Amygdala (tissue), 56 donors: ENCODE measurements at regions not wholly inside any gene's neighbourhood (a gene's known extent, or its start where the extent isn't known, plus 50 kb on each side); places are given as distances from the start of the nearest gene placed in this dataset.
"Not testable (repeated sequence)": the region's sequence is repeated elsewhere in the genome, so short reads cannot be mapped to it uniquely, and the experiment has no call there.

ENCODE experiments used
- DNase-seq, 56 donors: peaks; one replicate each; lab custom pipeline; 2025; lab: John Stamatoyannopoulos, UW

DNA sequence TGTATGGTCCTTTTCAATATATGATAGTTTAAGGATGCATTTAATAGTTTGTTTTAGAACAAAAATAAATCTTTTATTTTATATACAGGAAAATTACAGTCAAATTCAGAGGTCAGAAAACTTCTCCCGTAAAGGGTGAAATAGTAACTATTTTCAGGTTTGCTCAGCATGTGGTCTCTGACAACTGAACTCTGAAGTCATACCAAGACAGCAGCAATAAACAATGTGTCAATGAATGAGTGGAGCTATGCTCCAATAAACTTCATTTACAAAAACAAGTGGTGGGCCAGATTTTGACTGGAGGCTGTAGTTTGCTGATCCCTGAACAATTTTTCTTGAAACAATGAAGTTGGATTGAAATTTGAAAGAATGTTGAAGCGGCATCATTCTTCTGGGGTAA, 123.6 kb downstream of the ZNF248 start:
- no peak for DNase-seq

DNA sequence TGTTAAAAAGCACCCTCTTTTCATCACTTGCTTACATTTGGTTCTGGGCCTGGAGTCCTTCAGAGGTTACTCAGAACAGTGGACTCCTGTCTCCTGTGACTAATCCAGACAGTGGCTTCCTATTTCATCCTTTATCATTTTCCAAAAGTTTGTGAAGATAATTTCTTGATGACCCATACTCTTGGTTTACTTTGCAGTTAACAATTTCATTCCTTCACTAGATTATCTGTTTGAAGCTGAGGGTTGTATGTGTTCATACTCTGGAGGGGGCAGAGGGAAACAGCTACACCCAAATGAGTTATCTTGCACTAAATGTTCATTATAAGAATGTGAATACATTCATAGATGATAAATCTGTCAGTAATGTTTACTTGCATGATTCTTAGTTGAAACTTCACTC, 124.7 kb downstream of the ZNF248 start:
- no peak for DNase-seq

DNA sequence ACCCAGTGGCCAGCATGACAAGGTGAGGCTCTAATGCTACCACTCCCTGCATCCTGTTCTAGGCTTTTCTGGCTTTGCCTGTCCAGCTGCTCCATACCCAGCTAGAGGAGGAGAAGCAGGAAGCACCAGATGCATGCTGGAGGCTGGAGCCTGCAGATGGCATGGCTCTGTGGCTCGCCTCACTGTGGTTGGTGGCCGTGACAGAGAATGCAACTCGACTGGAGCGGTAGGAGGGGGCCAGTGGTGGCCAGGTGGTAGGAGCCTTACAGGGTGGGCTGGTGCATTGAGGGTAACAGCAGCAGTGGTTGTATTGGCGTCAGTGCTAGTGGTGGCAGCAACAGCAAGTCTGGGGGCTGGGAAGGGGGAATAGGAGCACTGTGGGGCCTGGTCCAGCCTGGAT, 128.6 kb downstream of the ZNF248 start:
- no peak for DNase-seq

DNA sequence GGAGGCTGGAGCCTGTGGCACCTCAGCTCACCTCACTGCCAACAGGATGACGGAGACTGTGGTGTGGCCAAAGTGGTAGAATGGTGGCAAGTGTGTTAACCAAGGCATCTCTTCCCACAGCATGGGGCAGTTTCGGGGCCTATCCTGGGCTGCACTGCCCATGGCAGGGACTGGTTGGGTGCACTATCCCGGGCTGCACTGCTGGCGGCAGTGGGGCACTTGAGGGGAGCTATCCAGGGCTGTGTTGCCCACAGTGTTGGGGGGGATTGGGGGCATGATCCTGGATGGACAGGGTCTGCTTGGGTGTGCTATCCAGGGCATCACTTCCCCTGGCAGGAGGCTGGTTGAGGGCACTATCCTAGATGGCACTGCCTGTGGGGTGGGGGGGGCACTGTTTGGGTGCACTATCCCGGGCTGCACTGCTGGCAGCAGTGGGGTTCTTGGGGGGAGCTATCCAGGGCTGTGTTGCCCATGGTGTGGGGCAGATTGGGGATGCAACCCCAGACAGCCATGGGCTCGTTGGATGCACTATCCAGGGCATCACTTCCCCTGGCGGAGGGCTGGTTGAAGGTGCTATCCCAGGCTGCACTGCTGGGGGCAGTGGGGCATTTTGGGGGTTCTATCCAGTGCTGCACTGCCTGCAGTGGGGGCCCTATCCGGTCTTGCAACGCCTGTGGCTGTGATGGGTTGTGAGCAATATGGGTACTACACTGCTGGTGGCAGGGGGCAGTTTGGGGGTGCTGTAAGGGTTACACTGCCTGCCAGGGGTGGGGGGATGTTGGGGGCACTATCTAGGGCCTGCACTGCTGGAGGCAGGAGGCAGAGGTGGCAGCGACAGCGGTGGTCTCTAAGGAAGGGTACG, 129.7 kb downstream of the ZNF248 start:
- DNase-seq, result no peak

DNA sequence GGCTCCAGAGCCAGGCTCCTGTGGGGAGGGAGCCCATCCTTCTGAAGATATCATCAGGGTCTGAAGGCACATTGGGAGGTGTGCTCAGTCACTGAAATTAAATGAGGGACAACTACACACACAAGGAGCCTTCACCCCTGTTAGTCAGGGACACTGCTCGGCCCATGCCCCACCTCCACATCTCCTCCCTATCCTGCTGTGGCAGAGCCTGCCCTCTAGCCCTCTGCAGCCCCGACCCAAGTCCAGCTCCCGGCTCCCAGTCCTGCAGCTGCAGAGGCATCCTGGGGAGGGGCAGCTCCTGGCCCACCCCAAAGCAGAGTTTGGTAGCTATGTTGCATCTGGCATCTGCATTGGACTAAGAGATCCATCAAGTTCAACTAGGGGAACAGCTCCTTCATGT, 136.3 kb downstream of the ZNF248 start:
- DNase-seq, result no peak

DNA sequence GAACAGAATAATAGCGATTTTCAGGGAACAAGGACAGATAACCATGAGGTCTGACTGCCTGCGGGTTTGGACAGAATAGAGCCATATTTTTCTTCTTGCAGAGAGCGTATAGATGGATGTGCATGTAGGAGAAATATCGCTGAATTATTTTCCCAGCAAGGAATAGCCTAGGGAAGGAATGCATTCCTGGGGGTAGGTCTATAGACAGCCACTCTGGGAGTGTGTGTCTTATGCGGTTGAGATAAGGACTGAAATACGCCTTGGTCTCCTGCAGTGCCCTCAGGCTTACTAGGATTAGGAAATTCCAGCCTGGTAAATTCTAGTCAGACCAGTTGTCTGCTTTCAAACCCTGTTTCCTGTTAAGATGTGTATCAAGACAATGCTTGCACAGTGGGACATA, 139.3 kb downstream of the ZNF248 start:
- not testable (repeated sequence) for DNase-seq

DNA sequence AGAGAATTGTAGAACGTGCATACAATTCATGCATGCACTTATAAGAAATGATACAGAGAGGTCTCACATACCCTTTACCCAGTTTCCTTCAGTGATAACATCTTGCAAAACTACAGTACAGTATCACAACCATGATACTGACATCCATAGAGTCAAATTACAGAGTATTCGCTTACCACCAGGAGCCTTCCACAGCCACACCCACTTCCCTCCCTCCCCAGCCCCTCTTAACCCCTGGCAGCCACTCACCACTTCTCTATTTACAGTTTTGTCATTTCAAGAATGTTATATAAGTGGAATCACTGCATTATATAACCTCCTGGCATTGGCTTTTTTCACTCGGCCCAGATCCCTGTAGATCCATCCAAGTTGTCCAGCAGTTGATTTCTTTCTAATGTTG, 143.8 kb downstream of the ZNF248 start:
- no peak for DNase-seq

DNA sequence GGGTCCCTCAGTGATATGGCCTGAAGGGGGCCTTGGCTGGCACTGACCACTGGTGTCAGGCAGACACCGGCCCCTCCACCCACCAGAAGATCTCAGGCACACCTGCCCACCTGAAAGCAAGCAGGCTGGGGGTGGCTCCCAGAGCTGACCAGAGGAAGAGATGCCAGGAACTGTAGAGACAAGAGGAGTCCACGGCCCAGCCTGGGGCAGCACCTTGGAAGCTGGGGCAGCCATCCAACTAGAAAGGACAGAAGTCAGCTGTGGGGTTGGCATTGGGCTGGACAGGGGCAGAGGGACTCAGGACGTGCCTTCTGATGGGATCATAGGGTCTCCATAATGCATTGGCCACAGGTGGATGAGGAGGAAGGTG, 144.3 kb downstream of the ZNF248 start:
- no peak for DNase-seq

DNA sequence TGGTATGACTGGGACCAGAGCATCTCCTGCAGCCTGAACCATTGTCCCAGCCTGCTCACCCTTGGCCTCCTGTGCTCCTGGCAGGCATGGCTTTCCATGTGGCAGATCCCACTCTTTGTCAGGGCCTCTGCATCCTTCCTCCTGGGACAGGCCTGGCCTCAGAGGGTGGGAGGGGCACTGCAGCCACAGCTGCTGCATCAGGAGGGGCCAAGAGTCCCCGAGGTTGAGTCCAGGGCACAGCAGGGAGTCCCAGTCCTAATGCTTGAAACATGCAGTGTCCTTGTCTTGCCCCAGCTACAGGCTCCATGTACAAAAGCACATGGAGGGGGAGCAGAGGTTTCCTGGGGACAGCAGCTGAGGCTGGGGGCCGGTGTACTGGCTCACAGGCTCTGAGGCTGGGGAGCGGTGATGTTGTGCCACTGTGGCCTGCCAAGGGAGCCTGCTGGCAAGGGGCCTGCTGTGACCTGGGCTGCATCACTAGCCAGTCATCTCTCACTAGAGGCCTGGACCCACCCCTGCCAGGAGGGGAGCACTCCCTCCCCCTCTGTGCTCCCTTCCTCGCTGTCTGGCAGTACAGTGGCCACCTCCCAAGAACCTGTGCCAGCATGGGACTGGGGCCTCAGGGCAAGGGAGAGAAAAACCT, 144.8 kb downstream of the ZNF248 start:
- no peak for DNase-seq

DNA sequence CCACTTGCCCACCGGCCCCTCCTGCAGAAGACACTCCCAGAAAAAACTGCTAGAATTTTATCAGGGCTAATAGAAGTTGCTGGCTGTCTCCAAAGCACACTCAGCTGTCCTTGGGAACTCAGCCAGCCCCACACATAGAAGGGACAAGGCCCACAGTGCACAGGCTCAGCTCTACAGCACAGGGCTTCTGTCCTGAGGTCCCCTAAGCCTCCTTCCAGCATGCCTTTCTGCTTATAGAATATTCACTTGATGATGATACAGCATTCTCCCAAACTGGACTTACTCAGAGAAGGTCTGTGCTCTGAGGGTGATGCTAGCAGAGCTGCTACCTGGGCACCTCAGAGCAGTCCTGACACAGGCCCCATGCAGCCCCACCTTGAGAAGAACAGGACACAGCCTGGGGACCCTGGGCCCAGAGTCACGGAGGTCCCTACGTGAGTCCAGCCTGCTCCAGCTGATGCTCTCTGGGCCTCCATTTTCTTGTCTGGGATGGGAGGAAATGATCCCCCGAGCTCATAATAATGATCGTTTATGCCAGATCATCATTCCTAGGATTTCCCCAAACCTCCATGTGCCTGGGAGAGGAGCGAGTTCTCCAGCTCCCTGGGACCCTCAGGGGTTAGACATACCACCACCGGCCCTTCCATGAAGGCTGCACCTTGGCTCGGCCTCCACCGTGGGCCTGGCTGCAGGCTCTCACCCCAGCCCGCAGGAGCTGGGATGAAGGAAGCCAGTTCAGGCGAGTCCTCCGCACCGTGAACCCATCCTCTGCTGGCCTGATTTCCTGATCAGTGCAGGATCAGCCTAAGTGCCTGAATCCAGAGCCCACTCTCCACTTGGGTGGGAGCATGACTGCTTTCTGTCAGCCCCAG, 145.6 kb downstream of the ZNF248 start:
- no peak for DNase-seq

DNA sequence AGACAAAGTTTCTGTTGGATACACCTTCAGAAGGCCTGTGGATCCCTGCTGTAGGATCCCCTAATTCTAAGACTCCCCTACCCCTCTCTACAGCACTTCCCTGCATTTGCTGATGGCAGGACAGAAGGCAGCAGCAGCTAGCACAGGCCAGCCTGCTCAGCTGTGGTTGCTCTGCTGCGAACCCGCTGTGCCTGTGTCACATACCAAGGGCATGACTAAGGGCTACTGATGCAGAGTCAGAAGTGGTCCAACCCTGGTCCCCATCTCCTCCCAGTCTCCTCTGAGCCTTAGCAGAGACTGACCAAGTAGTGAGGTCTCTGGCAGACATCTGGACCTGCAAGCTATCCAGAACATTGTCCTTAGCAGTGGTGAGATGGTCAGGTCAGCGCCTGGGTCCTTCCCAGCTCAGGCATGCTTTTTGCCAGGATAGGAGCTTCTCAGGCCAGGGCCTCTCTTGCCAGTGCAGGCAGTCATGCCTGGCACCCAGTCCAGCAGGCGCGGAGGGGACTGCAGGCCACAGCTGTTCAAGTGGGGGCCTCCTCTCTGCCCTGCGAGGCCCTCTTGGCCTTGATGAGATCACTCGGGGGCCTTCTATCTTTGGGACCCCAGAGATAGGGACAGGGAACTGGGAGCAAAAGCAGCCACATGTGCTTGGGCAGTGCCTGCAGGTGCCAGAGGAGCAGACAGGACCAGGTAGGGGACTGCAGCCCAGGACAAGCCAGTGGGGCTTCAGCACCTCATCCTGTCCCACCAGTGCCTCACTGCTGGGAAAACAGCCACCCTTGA, 146.4 kb downstream of the ZNF248 start:
- no peak for DNase-seq

DNA sequence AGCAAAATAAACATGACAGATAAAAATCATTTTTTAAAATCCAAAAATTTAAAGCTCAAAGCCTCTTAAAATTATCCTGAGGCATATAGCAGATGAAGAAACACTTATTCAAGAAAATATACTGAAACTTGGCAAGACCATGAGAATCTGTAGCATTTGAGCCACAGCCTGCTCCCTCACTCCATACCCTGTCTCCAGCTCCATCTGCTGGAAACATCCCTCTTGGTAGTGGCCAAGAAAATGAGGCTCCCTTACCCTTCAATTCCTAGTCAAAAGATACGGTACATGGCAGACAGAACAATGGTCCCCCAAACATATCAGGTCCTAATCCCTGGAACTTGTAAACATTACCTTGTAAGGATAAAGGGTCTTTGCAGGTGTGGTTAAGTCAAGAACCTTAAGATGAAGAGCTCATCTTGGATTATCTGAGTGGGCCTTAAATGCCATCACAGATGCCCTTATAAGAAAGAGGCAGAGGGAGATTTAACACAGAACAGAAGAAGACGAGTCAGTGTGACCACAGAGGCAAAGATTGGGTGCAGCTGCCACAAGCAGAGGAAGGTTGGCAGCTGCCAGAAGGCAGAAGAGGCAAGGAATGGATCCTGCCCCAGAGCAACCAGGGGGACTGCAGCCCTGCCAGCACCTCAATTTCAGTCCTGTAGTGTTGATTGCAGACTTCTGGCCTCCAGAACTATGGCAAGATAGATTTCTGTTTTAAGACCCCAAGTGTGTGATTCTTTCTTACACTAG, 149.4 kb downstream of the ZNF248 start:
- DNase-seq, result no peak

DNA sequence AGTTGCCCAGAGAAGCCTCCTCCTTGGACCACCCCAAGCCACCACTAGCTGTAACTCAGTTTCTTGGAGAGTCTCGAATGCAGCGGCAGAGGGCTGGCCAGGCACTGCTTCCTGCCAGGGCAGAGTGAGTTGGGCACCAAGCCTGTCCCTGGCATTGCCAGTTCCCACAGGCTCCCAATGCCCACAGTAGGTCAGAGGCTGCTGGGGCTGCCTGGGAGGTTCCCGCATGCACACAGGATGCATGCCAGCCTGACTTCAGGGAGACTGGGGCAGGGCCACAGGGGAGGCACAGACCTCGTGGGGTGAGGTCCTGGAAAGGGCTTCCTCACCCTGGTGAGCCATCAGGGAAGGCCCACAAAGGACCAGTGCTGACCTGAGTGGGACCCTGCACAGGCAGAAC, 152.8 kb downstream of the ZNF248 start:
- DNase-seq, result no peak

DNA sequence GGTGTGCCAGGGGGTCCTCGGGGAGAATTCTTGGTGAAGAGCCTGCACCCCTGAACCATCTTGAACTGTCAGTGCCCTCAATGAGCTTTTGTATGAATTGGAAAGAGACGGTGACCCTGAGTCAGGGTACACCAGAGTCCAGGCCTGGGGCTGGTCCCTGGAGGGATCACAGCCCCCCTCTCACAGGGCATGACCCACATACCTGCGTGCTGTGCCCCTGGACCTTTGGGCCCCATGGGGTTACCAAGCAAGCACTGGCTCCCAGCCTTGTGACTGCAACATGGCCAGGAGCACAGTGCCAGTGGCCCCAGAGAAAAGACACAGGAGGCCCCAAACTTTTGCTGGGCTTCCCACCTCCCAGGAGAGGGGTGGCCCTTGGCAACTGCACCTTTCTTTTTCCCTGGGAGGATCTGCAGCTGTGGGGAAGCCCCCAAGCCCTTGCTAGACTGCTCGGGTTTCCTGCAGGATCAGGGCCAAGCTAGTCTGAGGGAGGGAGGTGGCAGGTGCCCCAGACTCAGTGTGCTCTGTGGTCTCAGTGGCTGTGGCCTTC, 153.5 kb downstream of the ZNF248 start:
- DNase-seq, result no peak

DNA sequence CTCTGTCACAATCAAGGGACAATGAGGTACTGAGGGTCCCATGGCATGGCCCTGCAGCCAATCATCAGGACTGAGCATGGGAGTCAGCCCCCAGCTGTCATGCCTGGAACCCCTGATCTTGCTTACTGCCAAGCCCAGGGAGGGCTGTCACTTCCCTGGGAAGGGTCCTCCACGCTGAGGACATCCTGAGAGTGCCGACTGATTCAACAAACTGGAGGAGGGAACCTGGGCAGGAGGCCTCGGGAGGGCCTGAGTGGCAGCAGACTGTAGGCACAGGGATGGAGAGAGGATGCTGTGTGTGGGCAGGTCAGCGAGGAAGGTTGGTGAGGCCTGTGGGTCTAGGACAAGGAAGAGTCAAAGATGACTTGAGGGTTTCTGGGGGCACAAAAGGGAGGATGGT, 154.3 kb downstream of the ZNF248 start:
- DNase-seq, result no peak

DNA sequence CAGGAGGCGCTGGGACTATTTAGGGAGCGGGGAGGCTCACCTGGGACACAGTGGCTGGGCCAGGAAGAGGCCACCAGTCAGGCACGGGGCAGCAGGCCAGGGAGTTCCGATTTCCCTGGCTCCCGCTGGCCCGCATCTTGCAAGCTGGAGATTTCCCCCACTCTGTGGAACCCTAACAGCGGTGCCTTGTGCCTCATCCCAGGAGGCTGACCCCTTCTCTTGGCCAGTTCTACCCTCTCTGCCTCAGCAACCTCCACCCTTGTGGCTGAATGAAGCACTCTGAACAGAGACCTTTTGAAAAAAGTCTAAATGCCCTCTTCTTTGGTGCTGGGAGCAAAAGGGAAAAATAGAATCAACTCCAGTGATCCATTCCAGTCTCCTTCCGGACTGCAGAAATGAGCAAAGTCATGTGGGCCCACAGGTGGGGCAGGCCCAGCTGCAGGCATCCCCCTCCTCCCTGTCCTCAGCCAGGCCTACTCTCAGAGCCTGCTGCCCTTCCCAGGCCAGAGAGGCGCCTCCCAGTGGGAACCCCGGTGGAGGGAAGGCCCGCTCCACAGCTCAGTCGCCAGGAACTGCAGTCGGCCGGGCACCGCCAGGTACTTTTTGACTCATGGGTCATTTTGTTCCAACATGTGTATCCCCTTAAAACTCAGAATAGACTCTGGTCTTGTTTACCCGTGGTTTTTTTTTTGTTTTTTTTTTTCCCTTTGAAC, 155.5 kb downstream of the ZNF248 start:
- DNase-seq, result no peak

DNA sequence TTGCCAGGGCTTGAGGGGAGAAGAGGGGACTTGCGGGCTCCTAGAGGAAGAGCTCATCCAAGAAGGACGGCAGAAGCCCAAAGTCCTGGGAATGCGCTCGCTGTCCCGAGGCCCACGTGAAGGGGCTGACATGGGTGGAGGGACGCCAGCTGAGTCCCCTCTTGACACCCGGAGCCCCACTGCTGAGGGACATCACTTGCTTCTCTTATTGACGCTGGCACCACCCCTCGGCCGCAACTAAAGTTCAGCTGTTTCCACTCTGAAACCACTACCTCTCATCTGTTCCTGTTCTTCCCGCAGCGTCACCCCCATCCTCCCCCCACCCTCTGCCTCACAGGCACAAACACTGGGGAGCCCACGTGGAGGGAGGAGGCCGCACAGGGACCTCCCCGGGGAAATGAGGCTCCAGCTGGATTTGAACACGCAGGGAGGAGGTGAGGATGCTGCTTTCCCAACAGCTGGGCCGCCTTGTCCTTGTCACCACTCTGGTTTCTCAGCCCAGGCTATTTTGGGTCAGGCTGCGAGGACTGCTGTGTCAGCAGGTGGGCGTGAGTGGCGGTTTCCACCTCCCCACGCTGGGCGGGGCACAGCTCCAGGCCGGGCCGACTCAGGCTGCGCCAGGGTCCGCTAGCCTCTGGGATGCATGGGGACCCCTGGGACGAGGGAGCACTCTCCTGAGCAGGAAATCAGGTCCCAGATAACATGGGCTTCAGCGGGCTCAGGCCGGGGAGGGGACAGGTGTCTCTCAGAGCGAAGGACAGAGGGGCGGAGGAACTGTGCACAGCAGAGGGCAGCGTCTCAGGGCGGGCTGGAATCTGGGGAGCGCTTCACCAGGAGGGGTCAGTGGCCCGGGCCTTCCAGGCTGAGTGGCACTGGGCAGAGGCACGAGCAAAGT, 156.3 kb downstream of the ZNF248 start:
- DNase-seq, result no peak

DNA sequence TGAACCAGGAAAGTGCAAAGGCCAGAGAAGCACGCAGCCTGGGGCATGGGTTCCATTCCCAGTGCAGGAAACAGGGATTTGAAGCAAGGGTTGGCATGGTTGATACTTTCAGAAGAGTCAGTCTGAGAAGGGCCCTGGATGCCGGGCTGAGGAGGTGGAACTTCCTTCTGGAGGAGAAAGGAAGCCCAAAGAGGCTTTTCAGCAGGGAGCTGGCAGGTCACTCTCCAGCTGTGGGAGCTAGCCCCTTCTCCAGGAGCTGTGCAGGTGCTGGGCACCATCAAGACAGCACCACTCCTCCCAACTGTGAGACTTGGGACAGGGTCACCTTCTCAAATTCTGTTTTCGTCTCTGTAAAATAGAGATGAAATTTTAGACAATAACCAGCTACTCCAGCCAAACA, 169.8 kb downstream of the ZNF248 start:
- no peak for DNase-seq
